ENCODE measurements at regions not wholly inside any gene's neighbourhood (a gene's known extent, or its start where the extent isn't known, plus 50 kb on each side); places are given as distances from the start of the nearest gene placed in this dataset.
A peak's percentile ranks its signal among the peaks of the same experiment; 100 is the strongest.

DNA sequence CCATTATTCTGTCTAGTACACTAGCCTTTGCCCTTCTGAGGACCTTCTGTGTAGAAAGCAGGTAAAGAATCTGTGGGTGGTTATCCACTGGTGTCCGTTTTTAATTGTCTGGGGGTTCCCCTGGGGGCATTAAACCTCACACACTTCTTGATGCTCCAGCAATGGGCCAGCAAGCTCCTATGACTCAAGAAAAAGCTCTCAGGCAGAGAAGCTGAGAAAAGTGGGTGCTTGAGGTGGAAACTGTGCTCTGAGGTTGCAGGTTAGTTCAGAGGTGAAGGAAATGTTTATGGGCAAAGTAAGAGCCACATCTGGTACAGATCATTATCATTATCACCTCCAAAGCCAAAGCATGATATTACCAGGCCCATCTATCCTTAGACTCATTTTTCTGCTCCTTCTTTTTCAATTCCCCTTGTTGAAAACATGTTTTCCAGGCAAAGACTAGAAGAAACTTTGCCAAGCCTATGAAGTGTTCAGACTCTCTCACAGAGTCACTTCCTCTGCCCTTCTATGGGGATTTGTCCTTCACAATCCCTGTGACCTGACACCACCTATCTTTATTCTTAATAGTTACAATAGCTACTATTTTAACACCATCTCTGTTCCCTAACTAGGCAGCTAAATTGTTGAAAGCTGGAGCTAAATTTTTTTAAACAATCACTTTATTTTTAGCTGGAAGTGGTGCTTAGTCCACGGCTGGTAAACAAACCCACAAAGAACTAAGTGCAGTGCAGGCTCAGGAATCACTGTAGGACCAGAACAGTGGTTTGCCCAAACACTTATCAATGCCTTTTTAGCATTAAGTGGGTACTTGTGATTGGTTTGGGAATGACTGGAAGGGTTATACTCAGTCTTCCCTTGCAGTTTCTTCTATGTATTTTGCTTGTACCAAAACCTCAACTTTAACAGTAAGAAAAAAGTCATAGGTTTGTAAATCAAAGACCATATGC lies 512.8 kb upstream of the POU3F3 start:
- no peak overlapping the region for H3K27ac Mint-ChIP-seq
- no peak overlapping the region for H3K4me3 Mint-ChIP-seq
- H3K36me3 Mint-ChIP-seq (ENCODE audit: insufficient read depth in 2 of 2): no peaks in the 10 kb centered on the region
- H3K9me3 Mint-ChIP-seq: peaks cover 1 to 2% of the 10 kb centered on the region in 2 donors
- DNase-seq: no peak
- H3K4me1 Mint-ChIP-seq (ENCODE audit: low read depth): no peaks in the 10 kb centered on the region
- no peak for ATAC-seq (replicated peaks in 1 of 2)
- no peaks in the 10 kb centered on the region for H3K27me3 Mint-ChIP-seq (ENCODE audit: low read depth)

GRCh38 chr2:104344306-104344705 lies 509.6 kb upstream of the POU3F3 start:
- H3K4me1 Mint-ChIP-seq (ENCODE audit: low read depth): no peaks in the 10 kb centered on the region
- DNase-seq (no peak), ATAC-seq (replicated peaks in 1 of 2) (no peak)
- no peaks in the 10 kb centered on the region for H3K9me3 Mint-ChIP-seq
- no peaks in the 10 kb centered on the region for H3K36me3 Mint-ChIP-seq (ENCODE audit: insufficient read depth in 2 of 2)
- no peaks in the 10 kb centered on the region for H3K27me3 Mint-ChIP-seq (ENCODE audit: low read depth)
- H3K27ac Mint-ChIP-seq: no peak overlapping the region
- H3K4me3 Mint-ChIP-seq: no peak overlapping the region

- H3K4me3 Mint-ChIP-seq: no peak overlapping the region
- no peaks in the 10 kb centered on the region for H3K36me3 Mint-ChIP-seq (ENCODE audit: insufficient read depth in 2 of 2)
- no peaks in the 10 kb centered on the region for H3K27me3 Mint-ChIP-seq (ENCODE audit: low read depth)
- H3K9me3 Mint-ChIP-seq: no peaks in the 10 kb centered on the region
- ATAC-seq (replicated peaks in 1 of 2): no peak
- DNase-seq: no peak
- no peak overlapping the region for H3K27ac Mint-ChIP-seq
- H3K4me1 Mint-ChIP-seq (ENCODE audit: low read depth): no peaks in the 10 kb centered on the region
These were observed 508.9 kb upstream of the POU3F3 start for GRCh38 chr2:104344985-104345384.

- H3K4me1 Mint-ChIP-seq (ENCODE audit: low read depth): no peaks in the 10 kb centered on the region
- ATAC-seq (replicated peaks in 1 of 2): no peak
- H3K4me3 Mint-ChIP-seq: no peak overlapping the region
- H3K36me3 Mint-ChIP-seq (ENCODE audit: insufficient read depth in 2 of 2): no peaks in the 10 kb centered on the region
- no peaks in the 10 kb centered on the region for H3K27me3 Mint-ChIP-seq (ENCODE audit: low read depth)
- DNase-seq: no peak
- H3K9me3 Mint-ChIP-seq: no peaks in the 10 kb centered on the region
- H3K27ac Mint-ChIP-seq: no peak overlapping the region
These were observed 495.8 kb upstream of the POU3F3 start for GRCh38 chr2:104358122-104358521.

- Mint-ChIP-seq H3K27ac (no peak overlapping the region), H3K27me3 (ENCODE audit: low read depth) (peaks cover 11% of the 10 kb centered on the region), H3K4me1 (ENCODE audit: low read depth) (no peaks in the 10 kb centered on the region), H3K9me3 (no peaks in the 10 kb centered on the region), H3K36me3 (ENCODE audit: insufficient read depth in 2 of 2) (no peaks in the 10 kb centered on the region), H3K4me3 (no peak overlapping the region)
- DNase-seq (no peak), ATAC-seq (replicated peaks in 1 of 2) (no peak)
These were observed 492.5 kb upstream of the POU3F3 start for GRCh38 chr2:104361414-104361813.

DNA sequence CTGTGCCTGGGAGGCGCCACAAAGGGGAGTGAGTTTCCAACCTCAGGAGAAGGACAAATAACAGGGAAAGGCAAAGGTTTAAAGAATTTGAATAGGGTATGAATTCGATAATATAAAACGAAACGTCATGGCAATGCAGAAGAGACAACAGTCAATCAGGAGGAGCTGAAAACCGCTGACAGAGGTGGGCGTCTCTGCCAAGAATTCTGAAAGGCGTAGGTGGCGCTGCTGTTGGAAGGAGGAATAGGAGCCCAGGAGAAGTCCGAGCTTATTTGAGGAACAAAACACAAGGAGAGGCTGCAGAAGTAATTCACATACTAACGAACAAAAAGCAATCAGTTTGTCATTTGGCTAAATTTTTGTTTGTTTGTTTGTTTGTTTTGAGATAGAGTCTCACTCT lies 485.8 kb upstream of the POU3F3 start:
- Mint-ChIP-seq H3K27ac (peak overlapping the region; percentile 51), H3K27me3 (ENCODE audit: low read depth) (peaks cover 15% of the 10 kb centered on the region), H3K36me3 (ENCODE audit: insufficient read depth in 2 of 2) (no peaks in the 10 kb centered on the region), H3K4me1 (ENCODE audit: low read depth) (no peaks in the 10 kb centered on the region), H3K9me3 (no peaks in the 10 kb centered on the region), H3K4me3 (no peak overlapping the region)
- DNase-seq (no peak), ATAC-seq (replicated peaks in 1 of 2) (no peak)

GRCh38 chr2:104371087-104371781 lies 482.7 kb upstream of the POU3F3 start:
- Mint-ChIP-seq H3K9me3 (no peaks in the 10 kb centered on the region), H3K36me3 (ENCODE audit: insufficient read depth in 2 of 2) (no peaks in the 10 kb centered on the region), H3K4me3 (no peak overlapping the region), H3K4me1 (ENCODE audit: low read depth) (no peaks in the 10 kb centered on the region), H3K27ac (no peak overlapping the region), H3K27me3 (ENCODE audit: low read depth) (peaks cover 5% of the 10 kb centered on the region)
- DNase-seq (no peak), ATAC-seq (replicated peaks in 1 of 2) (no peak)

GRCh38 chr2:104375206-104375605 lies 478.7 kb upstream of the POU3F3 start:
- Mint-ChIP-seq H3K27me3 (ENCODE audit: low read depth) (no peaks in the 10 kb centered on the region), H3K4me1 (ENCODE audit: low read depth) (peaks cover 13% of the 10 kb centered on the region), H3K27ac (no peak overlapping the region), H3K9me3 (peaks cover 0 to 4% of the 10 kb centered on the region in 2 donors), H3K4me3 (no peak overlapping the region), H3K36me3 (ENCODE audit: insufficient read depth in 2 of 2) (peaks cover 0 to 2% of the 10 kb centered on the region in 2 donors)
- no peak for ATAC-seq (replicated peaks in 1 of 2)
- no peak for DNase-seq

- Mint-ChIP-seq H3K4me3 (peak overlapping the region; percentile 76 to 80), H3K36me3 (ENCODE audit: insufficient read depth in 2 of 2) (peaks cover 0 to 2% of the 10 kb centered on the region in 2 donors), H3K4me1 (ENCODE audit: low read depth) (peaks cover 14% of the 10 kb centered on the region), H3K9me3 (peaks cover 0 to 4% of the 10 kb centered on the region in 2 donors), H3K27ac (peak overlapping the region; percentile 73), H3K27me3 (ENCODE audit: low read depth) (no peaks in the 10 kb centered on the region)
- DNase-seq (peak in 1 of 2 donors; percentile 4), ATAC-seq (replicated peaks in 1 of 2) (peak; percentile 39 to 58)
These were observed 475.0 kb upstream of the POU3F3 start for GRCh38 chr2:104378853-104379374.

DNA sequence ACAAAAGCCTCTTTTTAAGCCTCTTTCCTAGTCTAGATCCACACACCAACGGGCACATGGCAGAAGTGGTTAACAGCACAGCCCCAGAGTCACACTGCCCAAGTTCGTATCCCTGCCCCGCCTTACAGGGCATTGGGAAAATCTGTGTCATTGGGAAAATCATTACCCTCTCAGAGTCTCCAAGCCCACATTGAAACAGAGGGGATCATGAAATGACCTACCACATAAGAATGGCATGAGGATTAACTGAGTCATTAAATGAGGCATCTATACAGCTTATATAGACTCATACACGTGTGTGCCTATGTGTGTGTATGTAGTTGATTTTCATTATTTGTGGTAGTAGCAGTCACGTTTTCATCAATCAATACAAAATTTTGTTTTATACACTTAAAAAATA lies 469.0 kb upstream of the POU3F3 start:
- H3K27me3 Mint-ChIP-seq (ENCODE audit: low read depth): peaks cover 35% of the 10 kb centered on the region
- DNase-seq (no peak), ATAC-seq (replicated peaks in 1 of 2) (no peak)
- peaks cover 3% of the 10 kb centered on the region for H3K4me1 Mint-ChIP-seq (ENCODE audit: low read depth)
- H3K36me3 Mint-ChIP-seq (ENCODE audit: insufficient read depth in 2 of 2): peaks cover 0 to 2% of the 10 kb centered on the region in 2 donors
- H3K9me3 Mint-ChIP-seq: peaks cover 1 to 4% of the 10 kb centered on the region in 2 donors
- H3K4me3 Mint-ChIP-seq: no peak overlapping the region
- no peak overlapping the region for H3K27ac Mint-ChIP-seq

- H3K4me3 Mint-ChIP-seq: no peak overlapping the region
- no peak for DNase-seq
- peaks cover 1 to 4% of the 10 kb centered on the region in 2 donors for H3K9me3 Mint-ChIP-seq
- no peak overlapping the region for H3K27ac Mint-ChIP-seq
- H3K27me3 Mint-ChIP-seq (ENCODE audit: low read depth): peaks cover 35% of the 10 kb centered on the region
- ATAC-seq (replicated peaks in 1 of 2): no peak
- H3K36me3 Mint-ChIP-seq (ENCODE audit: insufficient read depth in 2 of 2): no peaks in the 10 kb centered on the region
- H3K4me1 Mint-ChIP-seq (ENCODE audit: low read depth): no peaks in the 10 kb centered on the region
These were observed 468.2 kb upstream of the POU3F3 start for GRCh38 chr2:104385743-104386142.

DNA sequence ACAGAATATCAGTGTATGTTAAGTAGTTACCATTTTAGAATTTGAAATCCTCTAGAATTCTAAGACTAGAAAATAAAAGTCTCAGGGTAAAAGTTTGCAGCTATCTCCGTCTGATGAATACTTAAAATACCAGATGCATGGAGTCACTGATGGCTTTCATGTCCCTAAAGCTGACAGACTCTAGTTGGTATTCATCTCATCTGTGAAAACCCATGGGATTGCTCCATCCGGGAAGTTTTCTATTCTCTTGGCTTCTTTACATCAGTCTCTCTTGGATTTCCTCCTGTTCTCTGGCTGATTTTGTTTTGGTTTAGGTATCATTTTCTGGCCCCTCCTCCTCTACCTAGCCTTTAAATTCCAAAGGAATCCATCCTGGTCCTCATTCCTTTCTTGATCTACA lies 465.6 kb upstream of the POU3F3 start:
- Mint-ChIP-seq H3K4me1 (ENCODE audit: low read depth) (no peaks in the 10 kb centered on the region), H3K27me3 (ENCODE audit: low read depth) (peaks cover 35% of the 10 kb centered on the region), H3K4me3 (no peak overlapping the region), H3K36me3 (ENCODE audit: insufficient read depth in 2 of 2) (no peaks in the 10 kb centered on the region), H3K9me3 (peaks cover 1 to 4% of the 10 kb centered on the region in 2 donors), H3K27ac (no peak overlapping the region)
- no peak for ATAC-seq (replicated peaks in 1 of 2)
- DNase-seq: no peak

DNA sequence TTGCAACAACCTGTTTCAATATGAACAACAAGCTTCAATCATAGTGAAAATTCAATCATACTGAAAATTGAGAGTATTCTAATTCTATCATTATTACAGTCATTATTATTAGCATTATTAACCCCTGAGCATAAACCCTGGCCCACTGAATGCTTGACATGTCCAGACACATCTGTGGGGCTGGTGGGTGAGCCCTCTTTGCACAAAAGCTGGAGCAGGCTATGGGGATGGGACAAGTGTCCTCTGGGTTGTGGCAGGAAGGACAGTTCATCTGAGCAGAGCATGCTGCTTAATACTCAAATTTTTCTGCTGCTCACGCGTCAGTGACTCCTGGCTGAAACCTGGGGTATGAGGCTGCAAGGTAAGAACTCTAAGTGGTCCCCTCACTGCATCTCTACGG lies 451.1 kb upstream of the POU3F3 start:
- Mint-ChIP-seq H3K36me3 (ENCODE audit: insufficient read depth in 2 of 2) (no peaks in the 10 kb centered on the region), H3K9me3 (no peaks in the 10 kb centered on the region), H3K4me1 (ENCODE audit: low read depth) (no peaks in the 10 kb centered on the region), H3K27me3 (ENCODE audit: low read depth) (peaks cover 5% of the 10 kb centered on the region), H3K4me3 (no peak overlapping the region), H3K27ac (no peak overlapping the region)
- no peak for ATAC-seq (replicated peaks in 1 of 2)
- DNase-seq: no peak

Measured in activated T-cell treated with anti-CD3 and anti-CD28 coated beads, Interleukin-2, amount 50 U/mL, for 72 hours (primary cell).